Suppressor macrophage treated with lipopolysaccharide for 4 hours (primary cell): ENCODE measurements at regions not wholly inside any gene's neighbourhood (a gene's known extent, or its start where the extent isn't known, plus 50 kb on each side); places are given as distances from the start of the nearest gene placed in this dataset.

Experiments
- DNase-seq: peaks from one replicate; pipeline ENCODE4 v3.0.0-alpha.2; 2020

GRCh38 chr3:31157047-31157694, 262.7 kb upstream of the GADL1 start:
- DNase-seq, result peak; percentile 13

- DNase-seq, result no peak
These were observed 263.6 kb upstream of the GADL1 start for GRCh38 chr3:31157893-31158620.

GRCh38 chr3:31159331-31160039, 265.0 kb upstream of the GADL1 start:
- no peak for DNase-seq

- DNase-seq, result no peak
These were observed 267.4 kb upstream of the GADL1 start for GRCh38 chr3:31161889-31162288.

- no peak for DNase-seq
These were observed 269.9 kb upstream of the GADL1 start for GRCh38 chr3:31164381-31164780.

GRCh38 chr3:31165399-31165860, 271.0 kb upstream of the GADL1 start:
- DNase-seq, result no peak

GRCh38 chr3:31166249-31166885, 271.9 kb upstream of the GADL1 start:
- DNase-seq, result no peak

GRCh38 chr3:31167666-31168065, 273.2 kb upstream of the GADL1 start:
- no peak for DNase-seq

GRCh38 chr3:31170932-31171670, 276.6 kb upstream of the GADL1 start:
- DNase-seq, result no peak

- no peak for DNase-seq
These were observed 277.9 kb upstream of the GADL1 start for GRCh38 chr3:31172336-31172735.

- DNase-seq, result no peak
These were observed 278.8 kb upstream of the GADL1 start for GRCh38 chr3:31173118-31173718.

GRCh38 chr3:31174079-31174478, 279.6 kb upstream of the GADL1 start:
- no peak for DNase-seq

- DNase-seq, result no peak
These were observed 281.6 kb upstream of the GADL1 start for GRCh38 chr3:31176045-31176444.

GRCh38 chr3:31178467-31178866, 284.0 kb upstream of the GADL1 start:
- no peak for DNase-seq

- no peak for DNase-seq
These were observed 285.3 kb upstream of the GADL1 start for GRCh38 chr3:31179768-31180167.

GRCh38 chr3:31180274-31180673, 285.8 kb upstream of the GADL1 start:
- no peak for DNase-seq

- no peak for DNase-seq
These were observed 287.2 kb upstream of the GADL1 start for GRCh38 chr3:31181661-31182060.

GRCh38 chr3:31182661-31183060, 288.2 kb upstream of the GADL1 start:
- DNase-seq, result no peak

- DNase-seq, result no peak
These were observed 290.0 kb upstream of the GADL1 start for GRCh38 chr3:31184261-31185061.

- DNase-seq, result peak; percentile 11
These were observed 290.5 kb upstream of the GADL1 start for GRCh38 chr3:31185062-31185357.

- DNase-seq, result no peak
These were observed 291.6 kb upstream of the GADL1 start for GRCh38 chr3:31186041-31186440.

- DNase-seq, result no peak
These were observed 292.9 kb upstream of the GADL1 start for GRCh38 chr3:31187380-31187779.
